Activated CD4-positive, alpha-beta T cell treated with anti-CD3 and anti-CD28 coated beads, Interleukin-2, Interleukin-6, amounts not matched to agents 100 ng/mL and 50 ng/mL, durations not matched to agents 16 hours and 8 hours (primary cell): ENCODE measurements at regions not wholly inside any gene's neighbourhood (a gene's known extent, or its start where the extent isn't known, plus 50 kb on each side); places are given as distances from the start of the nearest gene placed in this dataset.

Source experiments
- DNase-seq: peaks from one replicate; pipeline ENCODE4 v3.0.0-alpha.2; 2020

DNA sequence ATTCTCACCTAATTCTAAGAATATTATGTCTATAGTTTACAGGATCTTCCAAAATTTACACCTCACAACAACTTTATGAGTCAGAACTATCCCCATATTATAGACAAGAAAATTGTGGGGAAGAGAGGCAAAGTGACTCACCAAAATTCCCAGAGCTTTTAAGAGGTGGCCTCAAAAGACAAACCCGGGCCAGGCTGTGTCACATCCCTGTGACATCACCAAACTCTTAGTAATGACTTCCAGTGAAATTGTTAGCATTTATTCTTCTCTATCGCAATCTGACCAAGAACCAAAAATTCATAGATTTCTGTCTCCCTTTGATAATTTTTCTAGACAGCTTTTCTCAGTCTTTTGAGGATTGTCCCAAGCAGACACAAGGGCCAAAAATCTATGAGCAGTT is 134.3 kb downstream of the SNX19 start:
- no peak for DNase-seq

DNA sequence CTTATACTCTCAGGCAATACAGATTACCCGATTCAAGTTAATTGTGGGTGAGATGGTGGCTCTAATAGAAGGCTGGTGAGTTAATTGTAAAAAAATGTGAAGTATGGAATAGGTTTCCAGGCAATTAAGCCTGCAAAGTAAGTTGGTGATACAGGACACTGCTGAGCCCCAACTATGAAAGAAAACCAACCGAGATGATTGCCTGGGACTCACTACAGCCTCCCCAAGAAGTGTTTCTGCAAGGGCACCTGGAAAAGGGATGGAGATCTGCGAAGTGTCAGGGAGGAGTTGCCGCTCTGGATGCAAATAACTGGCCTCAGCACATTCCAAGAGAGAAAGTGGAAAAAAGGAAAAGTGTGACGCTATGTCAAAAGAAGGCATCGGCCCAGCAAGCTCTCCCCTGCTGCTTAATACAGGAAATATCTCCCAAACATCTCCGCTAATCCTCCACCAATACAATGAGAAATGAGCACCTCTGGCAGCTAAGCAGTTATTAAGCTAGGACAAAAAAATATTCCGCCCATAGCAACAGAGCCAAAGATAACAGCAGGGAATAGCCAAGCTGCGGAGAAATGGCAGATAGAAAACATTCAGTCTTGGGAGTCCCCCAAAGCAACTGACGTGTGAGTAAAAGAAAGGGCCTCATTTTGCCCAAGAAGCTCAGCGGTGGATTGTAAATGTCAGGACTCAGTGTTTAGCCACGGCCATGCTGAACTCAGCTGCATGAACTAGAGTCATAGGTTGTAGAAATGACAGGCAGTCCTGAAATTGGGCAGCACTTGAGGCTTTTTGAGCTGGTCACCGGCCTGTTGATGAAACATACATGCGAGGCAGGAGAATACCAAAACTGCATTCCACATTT is 133.7 kb downstream of the SNX19 start:
- DNase-seq, result no peak

DNA sequence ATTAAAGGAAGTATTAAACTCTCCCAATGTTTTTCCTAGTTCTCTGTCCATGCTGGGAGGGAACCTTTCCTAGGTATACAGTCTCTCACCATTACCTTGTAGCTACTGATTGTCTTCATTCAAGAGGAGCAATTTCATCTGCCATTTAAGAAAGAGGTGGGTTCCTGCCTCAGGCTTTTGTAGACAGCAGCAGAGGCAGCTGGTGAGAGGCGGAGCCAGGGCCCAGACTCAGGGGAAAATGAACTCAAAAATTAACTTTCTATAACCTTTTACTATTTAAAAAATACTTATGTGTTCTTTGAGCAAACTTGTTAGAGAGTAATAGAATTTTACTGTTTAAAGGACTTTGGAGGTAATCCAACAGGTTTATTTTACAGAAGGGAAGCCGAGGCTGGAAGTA is 133.0 kb downstream of the SNX19 start:
- no peak for DNase-seq

DNA sequence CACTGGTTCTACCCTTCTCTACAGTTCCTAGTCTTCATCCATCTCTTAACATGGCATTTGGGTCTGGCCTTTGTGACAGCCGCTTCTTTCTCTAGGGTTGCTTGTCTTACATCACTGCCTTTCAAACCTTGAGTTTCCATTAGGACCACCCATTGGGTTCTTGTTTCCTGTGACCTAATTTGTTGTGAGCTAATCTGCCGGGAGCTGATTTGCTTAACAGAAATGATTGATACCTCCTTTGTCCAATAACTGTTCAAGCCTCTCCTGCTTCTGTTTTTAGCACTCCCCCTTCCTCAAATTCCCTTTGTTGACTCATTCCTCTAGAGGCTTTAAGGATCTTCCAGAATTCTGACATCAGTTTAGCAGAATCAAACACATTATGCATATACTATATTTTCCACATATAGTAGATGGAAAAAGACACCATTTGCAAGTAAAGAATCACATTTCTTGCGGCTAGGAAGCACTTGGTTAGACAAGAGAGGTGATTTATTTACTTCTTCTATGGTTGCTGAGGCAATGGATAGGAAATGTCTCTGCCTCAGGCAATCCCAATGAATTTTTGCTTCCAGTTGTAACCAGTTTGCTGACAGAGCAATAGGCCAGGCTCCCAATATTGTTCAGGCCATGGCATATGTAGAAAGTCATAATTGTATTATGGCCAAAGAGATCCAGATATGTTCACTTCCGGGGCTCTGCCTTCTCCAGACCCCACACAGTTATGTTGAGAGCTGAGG is 130.7 kb downstream of the SNX19 start:
- no peak for DNase-seq

DNA sequence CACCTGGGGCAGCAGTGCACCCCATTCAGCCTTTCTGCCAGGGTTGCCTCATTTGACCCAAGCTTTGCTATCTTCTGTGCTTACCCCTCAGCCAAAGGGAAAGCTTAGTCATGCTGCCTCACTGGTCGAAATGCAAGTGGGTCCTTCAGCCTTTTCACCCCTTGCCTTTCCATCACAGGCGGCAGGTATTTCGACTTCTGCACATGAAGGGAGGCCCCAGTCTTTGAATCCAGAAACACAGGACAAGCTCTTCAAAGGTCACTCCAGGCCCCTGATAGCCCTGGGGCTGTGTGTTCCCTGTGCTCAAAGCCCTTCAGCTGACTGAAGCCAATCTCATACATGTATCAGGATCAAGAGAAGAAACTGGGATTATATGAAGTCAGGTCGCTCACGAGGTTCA is 129.7 kb downstream of the SNX19 start:
- DNase-seq, result no peak

DNA sequence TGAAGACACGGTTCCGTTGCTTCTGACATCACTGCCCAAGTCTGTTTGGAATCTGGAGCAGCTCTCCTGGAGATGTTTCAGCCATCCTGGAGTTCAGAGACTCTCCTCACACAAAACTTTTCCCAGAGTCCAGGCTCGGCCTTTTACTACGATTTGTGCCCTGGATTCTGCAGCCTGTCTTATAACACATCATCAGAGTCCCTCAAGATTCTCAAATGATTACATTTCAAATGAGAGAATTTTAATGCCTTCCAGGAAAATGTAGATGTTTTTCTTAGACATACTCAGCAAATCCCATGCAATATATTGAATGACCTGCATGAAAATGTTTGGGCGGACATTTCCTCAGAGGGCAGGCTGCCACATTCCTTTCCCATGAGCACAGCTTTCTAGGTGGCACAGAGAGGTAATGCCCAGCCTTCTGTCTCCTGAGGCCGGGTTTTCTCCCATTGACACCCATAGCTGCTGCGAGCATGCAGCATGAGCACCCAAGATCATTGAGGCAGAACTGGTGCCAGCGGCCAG is 129.1 kb downstream of the SNX19 start:
- no peak for DNase-seq

DNA sequence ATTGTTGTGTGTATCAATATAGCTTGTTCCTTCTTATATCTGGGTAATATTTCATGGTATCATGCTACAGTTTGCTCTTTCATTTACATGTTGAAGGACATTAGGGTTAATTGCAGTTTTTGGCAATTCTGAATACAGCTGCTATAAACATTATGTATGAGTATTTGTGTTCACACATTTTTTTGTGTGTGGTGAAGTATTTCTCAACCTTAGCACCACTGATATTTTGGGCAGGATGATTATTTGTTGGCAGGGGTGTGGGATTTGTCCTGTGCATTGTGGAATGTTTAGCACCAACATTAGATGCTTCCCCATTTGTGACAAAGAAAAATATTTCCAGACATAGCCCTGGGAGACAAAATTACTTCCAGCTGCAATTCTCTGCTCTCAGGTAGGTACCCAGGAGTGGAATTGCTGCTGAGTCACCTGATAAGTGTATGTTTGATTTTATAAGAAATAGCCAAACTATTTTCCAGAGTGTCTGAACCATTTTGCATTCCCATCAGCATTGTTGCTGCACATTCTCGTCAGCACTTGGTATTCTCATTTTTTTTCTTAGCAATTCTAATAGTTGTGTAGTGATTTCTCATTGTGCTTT is 128.2 kb downstream of the SNX19 start:
- DNase-seq, result no peak

DNA sequence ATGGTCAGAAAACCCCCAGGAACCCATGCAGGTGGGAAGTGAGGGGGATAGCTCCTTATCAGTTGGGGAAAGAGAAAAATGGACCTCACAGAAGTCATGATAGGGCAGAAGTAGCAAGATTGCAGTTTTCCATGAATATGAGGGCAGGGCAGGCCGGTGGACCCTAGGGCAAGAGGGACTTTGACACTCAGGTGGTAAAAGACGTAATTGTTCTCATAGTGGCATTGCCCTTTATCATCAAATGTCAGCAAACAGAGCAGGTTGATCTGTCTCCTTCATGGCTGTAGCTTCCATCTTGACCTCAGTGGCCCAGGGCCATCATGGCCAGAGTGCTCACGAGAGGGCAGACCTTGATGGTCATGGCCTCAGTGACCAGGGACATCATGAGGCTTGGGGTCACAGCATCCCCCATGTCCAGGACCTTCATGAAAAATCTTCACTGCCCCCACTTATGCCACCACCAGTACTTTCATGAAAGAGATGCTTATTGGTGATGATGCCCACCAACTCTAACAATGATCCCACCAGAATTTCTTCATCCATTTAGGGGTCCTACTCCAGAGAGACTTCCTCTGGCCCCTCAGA is 127.1 kb downstream of the SNX19 start:
- DNase-seq, result no peak

DNA sequence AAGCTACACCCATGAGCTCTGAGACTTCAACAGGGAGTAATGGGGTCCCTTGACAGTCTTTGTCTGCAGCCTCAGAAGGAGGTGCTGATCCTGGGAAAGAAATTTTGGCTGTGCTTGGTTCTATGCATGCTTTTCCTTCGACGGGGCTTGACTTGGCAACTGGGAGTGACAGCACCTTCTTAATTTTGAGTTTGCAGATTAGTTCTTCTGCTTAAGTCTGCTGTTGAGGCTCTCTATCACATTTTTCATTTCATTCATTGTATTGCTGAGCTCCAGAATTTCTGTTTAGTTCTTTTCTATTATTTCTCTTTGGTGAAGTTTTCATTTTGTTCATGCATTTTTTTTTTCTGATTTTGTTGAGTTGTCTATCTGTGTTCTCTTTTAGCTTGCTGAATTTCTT is 125.6 kb downstream of the SNX19 start:
- DNase-seq, result no peak

DNA sequence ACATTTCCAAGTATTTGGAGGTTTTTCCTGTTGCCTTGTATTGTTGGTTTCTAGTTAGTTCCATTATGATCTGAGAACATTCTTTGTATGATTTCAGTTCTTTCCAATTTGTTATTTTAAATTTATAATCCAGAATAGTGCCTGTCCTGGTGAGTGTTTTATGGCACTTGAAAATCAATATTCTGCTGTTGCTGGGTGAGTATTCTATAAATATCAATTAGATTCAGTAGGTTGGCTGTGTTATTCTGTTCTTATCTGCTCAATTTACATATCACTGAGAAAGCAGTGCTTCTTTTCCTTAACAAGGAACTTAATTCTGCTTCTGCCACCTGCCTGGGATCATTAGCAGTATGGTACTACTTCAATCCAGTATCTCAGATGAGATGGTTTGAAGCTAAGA is 123.5 kb downstream of the SNX19 start:
- DNase-seq, result no peak

DNA sequence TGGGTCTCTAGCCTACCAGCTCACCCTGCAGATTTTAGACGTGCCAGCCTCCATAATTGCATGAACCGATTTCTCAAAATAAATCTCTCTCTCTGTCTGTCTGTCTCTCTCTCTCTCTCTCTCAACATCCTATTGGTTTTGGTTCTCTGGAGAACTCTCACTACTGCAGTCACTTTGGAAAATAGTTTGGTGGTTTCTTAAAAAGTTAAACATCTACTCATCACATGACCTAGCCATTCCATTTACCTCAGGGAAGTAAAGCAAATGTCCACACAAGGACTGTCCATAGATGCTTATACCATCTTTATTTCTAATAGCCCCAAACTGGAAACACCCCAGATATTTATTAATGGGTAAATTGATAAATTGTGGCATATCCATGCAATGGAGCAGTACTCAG is 119.5 kb downstream of the SNX19 start:
- no peak for DNase-seq

DNA sequence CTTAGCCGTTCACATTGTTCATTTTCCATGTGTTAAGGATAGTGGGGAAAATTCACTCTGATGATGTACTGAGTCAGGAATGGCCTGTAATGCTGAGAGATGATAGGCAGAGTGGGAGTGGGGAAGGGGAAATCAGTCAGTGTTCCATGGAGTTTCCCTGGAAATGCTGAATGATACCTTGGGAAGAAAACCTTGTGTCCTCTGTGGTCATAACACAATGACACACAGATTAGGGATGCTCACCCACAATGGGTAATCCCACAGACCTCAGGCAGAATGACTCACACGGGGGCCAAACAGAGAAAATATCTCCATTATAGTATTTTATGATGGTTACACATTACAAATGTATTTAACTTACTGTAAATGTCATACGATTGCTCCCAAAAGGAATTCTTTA is 118.0 kb downstream of the SNX19 start:
- no peak for DNase-seq

DNA sequence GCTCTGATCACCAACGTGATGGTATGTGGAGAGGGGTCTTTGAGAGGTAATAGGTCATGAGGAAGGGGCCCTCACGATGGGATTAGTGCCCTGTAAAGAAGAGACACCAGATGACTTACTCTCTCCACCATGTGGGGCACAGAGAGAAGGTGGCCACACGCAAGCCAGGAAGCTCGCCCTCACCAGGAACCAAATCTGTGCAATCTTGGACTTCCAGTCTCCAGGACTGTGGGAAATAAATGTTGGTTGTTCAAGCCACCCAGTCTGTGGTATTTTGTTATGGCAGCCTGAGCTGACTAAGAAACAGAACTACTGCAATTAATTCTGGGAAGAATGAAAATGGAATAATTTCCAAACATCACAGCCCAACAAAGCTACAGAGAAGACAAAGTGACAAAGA is 117.5 kb downstream of the SNX19 start:
- no peak for DNase-seq

DNA sequence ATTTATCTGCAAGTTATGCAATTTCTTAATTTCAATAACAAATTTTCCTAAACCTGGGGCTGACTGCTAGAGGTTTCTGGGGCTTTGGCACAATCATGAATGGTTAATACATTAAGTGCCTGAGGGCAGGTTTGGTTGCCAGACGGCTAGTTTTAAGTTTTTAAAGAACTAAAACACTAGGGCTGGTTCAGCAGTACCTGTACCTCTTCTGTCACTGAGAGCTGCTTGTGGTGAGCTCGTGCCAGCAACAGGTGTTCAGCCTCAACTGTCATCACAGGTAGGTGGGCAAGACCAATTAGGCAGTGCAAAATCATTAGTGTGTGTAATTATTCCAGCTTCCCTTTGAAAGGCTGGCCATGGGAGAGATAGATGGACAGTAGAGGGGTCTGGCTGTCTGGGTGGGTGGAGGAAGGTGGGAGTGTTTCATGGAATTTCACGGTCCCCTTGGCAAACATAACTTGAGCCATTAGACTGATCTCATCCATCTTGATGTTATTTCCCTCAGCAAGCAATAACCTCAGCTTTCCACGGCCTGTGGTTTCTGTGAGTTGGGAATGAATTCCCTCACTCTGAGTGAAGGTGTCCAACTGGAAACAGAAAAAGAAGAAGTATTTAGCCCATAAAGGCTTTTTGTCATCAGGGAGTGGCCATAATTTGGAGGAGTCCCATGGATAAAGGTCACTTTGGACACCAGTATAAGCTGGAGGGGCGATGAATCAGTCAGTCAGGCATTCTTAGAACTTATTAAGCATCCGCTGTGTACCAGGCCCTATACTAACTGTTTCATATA is 114.8 kb downstream of the SNX19 start:
- DNase-seq, result no peak

DNA sequence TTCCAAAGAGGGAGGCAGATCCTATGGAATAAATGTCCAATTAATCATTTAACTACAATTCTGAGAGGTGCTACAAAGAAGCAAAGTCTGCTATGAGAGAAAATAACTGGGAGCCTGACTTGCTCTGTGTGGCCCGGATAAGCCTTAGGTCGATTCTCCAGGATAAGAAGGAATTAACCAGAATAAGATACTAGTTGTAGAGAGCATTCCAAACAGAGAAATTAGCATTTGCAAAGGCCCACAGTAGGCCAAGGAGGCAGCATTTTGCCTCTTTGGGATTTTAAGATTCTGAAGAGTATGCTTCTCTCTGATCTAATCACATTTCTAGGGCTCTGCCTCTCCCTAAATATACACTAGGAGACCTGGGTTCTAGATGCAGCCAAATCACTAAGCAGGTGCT is 113.7 kb downstream of the SNX19 start:
- no peak for DNase-seq

DNA sequence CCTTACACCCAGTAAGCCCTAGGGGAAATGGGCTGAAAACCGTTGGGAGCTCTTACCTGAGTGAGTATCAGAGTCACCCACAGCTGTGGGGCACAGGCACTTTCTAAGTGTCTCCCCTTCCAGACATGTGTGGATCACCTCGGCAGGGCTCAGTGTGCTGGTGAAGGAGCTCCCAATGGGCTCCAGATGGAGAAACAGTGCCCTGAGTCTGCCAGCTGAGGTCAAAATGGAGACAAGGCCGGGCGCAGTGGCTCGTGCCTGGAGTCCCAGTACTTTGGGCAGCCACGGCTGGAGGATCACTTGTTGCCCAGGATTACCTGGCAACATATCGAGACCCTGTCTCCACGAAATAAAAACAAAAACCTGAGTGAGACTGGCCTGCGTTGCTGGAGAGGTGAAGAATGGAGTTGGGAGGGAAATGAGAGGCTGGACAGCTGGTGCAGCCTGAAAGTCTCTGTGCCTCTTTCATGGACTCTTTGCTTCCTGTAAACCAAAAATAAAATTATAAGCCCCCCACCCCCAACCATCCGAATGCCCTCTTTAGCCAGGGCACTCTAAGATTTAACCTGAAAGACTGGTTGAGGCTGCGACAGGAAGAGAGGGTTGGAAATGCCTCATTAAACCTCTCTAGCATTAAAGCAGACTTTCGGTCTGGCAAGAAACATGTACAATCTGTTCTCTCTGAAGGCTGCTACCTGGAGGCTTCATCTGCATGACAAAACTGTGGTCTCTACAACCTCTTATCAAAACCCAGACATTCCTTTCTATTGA is 111.8 kb downstream of the SNX19 start:
- DNase-seq, result no peak

DNA sequence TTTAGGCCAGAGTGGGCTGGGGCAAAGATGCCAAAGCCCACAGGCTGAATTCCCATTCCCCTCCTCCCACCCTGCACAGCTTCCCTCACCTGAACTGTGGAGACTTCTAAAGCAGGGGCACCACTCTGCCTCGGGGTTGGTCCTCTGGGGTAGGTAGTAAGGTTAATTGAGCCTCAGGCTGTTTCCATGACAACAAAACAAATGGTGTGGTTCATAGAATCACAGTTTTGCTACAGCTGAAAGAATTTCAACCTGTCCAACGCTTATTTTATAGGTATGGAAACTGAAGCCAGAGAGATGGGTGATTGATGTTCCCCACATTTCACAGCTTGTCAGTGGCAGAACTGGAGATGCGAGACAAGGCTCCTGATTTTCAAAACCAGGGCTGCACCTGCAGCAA is 109.5 kb downstream of the SNX19 start:
- DNase-seq, result no peak

DNA sequence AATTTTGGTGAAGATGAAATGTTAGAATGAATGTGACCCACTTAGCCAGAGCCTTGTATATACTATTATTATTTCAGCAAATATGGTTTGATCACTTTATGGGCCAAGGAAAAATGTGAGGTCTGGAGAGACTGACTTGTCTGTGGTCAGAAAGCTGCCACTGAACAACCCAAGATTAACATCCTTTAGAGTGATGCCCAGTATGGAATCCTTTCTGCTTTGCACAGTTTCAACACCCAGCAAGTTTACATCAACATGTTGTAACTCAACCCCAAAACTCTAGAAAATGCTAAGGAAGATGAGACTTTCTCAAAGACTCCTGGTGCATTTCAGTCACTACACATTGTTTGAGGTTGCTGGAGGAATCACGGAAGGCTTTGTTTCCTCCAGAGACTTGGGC is 107.7 kb downstream of the SNX19 start:
- DNase-seq, result no peak

DNA sequence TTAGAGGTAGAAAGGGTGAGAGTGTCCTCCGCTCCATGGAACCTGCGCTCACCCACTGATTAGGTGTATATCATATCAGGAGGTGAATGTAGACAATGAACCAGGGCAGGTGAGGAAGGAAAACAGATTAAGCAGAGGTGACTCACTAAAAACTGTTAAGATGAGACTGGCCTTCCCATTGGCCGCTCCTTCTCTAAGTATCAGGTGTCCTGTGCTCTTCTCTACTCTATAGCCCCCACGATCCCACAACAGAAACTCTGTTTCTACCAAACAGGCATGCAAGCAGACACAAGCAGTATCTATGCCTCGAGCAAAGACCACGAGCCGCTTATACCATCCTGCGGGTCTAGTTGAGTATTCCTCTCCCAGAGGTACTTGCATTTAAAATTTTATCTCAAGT is 103.1 kb downstream of the SNX19 start:
- DNase-seq, result no peak

DNA sequence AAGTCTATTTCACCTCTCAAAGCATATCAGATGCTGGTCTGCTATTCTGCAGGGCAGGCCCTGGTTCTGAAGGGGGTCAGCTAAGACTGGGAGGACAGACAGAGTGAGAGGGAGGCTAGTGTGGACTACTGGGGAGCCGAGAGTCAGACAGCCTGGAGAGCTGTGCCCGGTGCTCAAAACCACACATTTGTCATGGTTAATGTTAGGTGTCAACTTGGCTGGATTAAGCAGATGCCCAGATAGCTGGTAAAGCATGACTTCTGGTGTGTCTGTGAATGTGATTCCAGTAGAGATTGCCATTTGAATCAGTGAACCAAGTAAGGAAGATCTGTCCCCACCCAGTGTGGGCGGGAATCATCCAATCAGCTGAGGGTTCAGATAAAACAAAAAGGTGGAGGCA is 102.6 kb downstream of the SNX19 start:
- no peak for DNase-seq

DNA sequence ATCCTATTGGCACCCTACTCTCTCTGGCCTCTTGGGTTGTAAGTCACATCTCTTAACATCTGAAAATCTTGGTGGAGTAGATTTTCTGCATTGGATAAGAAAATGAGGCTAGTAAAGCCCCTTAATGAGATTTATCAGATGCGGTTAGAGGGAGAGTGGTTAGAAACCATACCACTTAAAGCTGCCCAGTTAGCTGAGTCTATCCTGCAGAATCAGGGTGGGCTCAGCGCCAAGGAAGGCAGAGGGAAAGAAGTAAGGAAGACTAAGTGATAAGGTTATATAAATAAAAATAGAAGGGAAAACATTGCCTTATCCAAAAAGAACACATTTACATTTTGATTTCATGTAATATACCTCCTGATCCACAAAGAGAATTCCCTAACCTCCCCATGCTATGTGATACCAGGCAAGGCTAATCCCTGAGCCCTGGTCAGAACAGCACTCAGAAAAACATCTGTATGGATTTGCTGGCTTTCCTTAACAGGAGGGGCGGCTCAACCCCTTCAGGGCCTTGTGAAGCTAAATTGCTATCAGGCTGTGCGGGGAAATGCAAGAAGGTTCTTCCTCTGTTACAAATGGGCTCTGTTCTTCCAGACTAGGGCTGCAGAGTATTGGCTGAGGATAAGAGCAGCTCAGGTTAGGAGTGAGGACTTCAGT is 101.7 kb downstream of the SNX19 start:
- DNase-seq, result no peak
